ENCODE measurements at regions not wholly inside any gene's neighbourhood (a gene's known extent, or its start where the extent isn't known, plus 50 kb on each side); places are given as distances from the start of the nearest gene placed in this dataset.
A peak's percentile ranks its signal among the peaks of the same experiment; 100 is the strongest.

- TF ChIP-seq, protein P1, sequence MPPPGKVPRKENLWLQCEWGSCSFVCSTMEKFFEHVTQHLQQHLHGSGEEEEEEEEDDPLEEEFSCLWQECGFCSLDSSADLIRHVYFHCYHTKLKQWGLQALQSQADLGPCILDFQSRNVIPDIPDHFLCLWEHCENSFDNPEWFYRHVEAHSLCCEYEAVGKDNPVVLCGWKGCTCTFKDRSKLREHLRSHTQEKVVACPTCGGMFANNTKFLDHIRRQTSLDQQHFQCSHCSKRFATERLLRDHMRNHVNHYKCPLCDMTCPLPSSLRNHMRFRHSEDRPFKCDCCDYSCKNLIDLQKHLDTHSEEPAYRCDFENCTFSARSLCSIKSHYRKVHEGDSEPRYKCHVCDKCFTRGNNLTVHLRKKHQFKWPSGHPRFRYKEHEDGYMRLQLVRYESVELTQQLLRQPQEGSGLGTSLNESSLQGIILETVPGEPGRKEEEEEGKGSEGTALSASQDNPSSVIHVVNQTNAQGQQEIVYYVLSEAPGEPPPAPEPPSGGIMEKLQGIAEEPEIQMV (tag; conservative IDR thresholded peaks at IDR 0.05; ENCODE audit: low read depth): no peak
- TF ChIP-seq HDAC1 (IDR thresholded peaks at IDR 0.05) (no peak), SIN3A (IDR thresholded peaks at IDR 0.05; ENCODE audit: borderline replicate concordance in 2 of 2, control insufficient read depth in 1 of 2, low read depth in 2 of 2, low read length in 2 of 2) (no peak), PRPF4 (IDR thresholded peaks at IDR 0.05; ENCODE audit: insufficient read depth, low read depth, low read length, poor library complexity, severe bottlenecking) (no peak), SMARCA5 (IDR thresholded peaks at IDR 0.05) (no peak), ZNF668 (CRISPR knock-in tag; IDR thresholded peaks at IDR 0.05) (no peak), GABPA (tag; conservative IDR thresholded peaks at IDR 0.05; ENCODE audit: low read depth) (no peak)
These were observed 149.6 kb downstream of the COX18 start (continued) for GRCh38 chr4:72919937-72920336.

- in situ Hi-C loops (cut with MboI): no loop called here
- intact Hi-C loops (cut with micrococcal nuclease): no loop called here
- no peak overlapping the region for H3K27ac ChIP-seq (ENCODE audit: extremely low read depth, low read depth, low read length)
- H3K9me3 ChIP-seq (replicated peaks; ENCODE audit: control insufficient read depth, insufficient read depth, low read depth, low read length): no peaks in the 10 kb centered on the region
- TF ChIP-seq MAFG (tag; conservative IDR thresholded peaks at IDR 0.05): 0 out of 2 replicates have a peak, but pooled peaks have one; percentile 40
- TF ChIP-seq ZNF316 (IDR thresholded peaks at IDR 0.05): peak; percentile 57; the same call in 1 of the 2 replicates
- peak; percentile 24; the same call in 1 of the 2 replicates for TF ChIP-seq MAFF (IDR thresholded peaks at IDR 0.05; ENCODE audit: low read length)
- TF ChIP-seq TFAM (CRISPR knock-in tag; conservative IDR thresholded peaks at IDR 0.05): no peak
- TF ChIP-seq HDAC6 (IDR thresholded peaks at IDR 0.05; ENCODE audit: low read depth, low read length): no peak
- ATAC-seq (no peak), DNase-seq (ENCODE audit: extremely low read depth in 1 of 4, low spot score in 3 of 4) (no peak), FAIRE-seq (no peak)
- H3K4me3 ChIP-seq: no peak overlapping the region
- no peak overlapping the region for H2AFZ ChIP-seq (ENCODE audit: low read depth, low read length)
- 2% methylated on average over 3 of the region's 3 CpGs for WGBS (ENCODE audit: insufficient coverage, low coverage, missing lambda C conversion rate)
- H3K36me3 ChIP-seq (ENCODE audit: control insufficient read depth, insufficient read depth, low read length): no peaks in the 10 kb centered on the region
- ChIA-PET POLR2A (no interaction called here), CTCF (ENCODE audit: low intra/inter-chr PET ratio) (no interaction called here)
- H4K20me1 ChIP-seq (replicated peaks; ENCODE audit: control insufficient read depth, insufficient read depth, low read length): no peaks in the 10 kb centered on the region
- no peaks in the 10 kb centered on the region for H3K27me3 ChIP-seq (ENCODE audit: control insufficient read depth in 2 of 2, insufficient read depth in 2 of 2, low read length in 2 of 2)
- H3K9me1 ChIP-seq (ENCODE audit: control insufficient read depth, insufficient read depth, low read length): no peaks in the 10 kb centered on the region
- H3K4me2 ChIP-seq (ENCODE audit: insufficient read depth, low read length): no peak overlapping the region
- no peaks in the 10 kb centered on the region for H3K79me2 ChIP-seq (ENCODE audit: control insufficient read depth, insufficient read depth, low read length)
- H3K9ac ChIP-seq (ENCODE audit: insufficient read depth in 1 of 2, low read depth in 2 of 2, low read length in 2 of 2): no peak overlapping the region
- H3K4me1 ChIP-seq (replicated peaks in 1 of 2; ENCODE audit: control insufficient read depth in 2 of 2, insufficient read depth in 2 of 2, low read length in 2 of 2): no peaks in the 10 kb centered on the region
- BruUV-seq (replicated peaks): no TSS peak
These were observed 150.1 kb downstream of the COX18 start for GRCh38 chr4:72919464-72919863.
